ENCODE measurements at regions not wholly inside any gene's neighbourhood (a gene's known extent, or its start where the extent isn't known, plus 50 kb on each side); places are given as distances from the start of the nearest gene placed in this dataset.

DNA sequence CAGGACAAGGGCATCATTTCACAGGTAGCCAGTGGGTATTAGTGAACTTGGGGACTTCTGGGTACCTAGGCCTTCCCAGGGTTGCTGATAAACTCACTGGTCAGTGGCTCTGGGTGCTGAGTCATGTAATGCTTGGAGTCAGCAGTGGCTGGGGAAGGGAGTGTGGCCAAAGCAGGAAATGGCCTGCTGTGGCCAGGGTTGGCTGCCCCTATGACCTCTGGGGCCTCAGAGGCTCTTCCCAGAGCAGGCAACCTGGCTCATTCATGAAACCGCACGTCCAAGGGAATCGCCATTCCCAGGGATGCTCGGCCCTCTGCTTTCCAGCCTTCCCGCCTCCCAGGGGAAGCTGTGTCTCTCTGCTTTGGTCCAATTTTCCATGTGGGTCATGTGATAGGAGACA lies 294.9 kb downstream of the DYSF start:
- Histone ChIP-seq H3K4me3 (replicated peaks; ENCODE audit: insufficient read depth, low read length) (no peak overlapping the region), H3K27me3 (ENCODE audit: insufficient read depth, poor library complexity, severe bottlenecking) (peaks cover 4% of the 10 kb centered on the region), H3K27ac (replicated peaks) (no peak overlapping the region)
- DNase-seq (ENCODE audit: low read depth in 1 of 2, low spot score in 1 of 2): no peak
- TF ChIP-seq, protein P1, sequence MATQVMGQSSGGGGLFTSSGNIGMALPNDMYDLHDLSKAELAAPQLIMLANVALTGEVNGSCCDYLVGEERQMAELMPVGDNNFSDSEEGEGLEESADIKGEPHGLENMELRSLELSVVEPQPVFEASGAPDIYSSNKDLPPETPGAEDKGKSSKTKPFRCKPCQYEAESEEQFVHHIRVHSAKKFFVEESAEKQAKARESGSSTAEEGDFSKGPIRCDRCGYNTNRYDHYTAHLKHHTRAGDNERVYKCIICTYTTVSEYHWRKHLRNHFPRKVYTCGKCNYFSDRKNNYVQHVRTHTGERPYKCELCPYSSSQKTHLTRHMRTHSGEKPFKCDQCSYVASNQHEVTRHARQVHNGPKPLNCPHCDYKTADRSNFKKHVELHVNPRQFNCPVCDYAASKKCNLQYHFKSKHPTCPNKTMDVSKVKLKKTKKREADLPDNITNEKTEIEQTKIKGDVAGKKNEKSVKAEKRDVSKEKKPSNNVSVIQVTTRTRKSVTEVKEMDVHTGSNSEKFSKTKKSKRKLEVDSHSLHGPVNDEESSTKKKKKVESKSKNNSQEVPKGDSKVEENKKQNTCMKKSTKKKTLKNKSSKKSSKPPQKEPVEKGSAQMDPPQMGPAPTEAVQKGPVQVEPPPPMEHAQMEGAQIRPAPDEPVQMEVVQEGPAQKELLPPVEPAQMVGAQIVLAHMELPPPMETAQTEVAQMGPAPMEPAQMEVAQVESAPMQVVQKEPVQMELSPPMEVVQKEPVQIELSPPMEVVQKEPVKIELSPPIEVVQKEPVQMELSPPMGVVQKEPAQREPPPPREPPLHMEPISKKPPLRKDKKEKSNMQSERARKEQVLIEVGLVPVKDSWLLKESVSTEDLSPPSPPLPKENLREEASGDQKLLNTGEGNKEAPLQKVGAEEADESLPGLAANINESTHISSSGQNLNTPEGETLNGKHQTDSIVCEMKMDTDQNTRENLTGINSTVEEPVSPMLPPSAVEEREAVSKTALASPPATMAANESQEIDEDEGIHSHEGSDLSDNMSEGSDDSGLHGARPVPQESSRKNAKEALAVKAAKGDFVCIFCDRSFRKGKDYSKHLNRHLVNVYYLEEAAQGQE (IDR thresholded peaks at IDR 0.05; ENCODE audit: insufficient replicate concordance, low read depth): no peak
- TF ChIP-seq POLR2AphosphoS5 (IDR thresholded peaks at IDR 0.05; ENCODE audit: low read depth): no peak
- TF ChIP-seq GABPA (IDR thresholded peaks at IDR 0.05; ENCODE audit: low read depth): no peak
- TF ChIP-seq, protein P2, sequence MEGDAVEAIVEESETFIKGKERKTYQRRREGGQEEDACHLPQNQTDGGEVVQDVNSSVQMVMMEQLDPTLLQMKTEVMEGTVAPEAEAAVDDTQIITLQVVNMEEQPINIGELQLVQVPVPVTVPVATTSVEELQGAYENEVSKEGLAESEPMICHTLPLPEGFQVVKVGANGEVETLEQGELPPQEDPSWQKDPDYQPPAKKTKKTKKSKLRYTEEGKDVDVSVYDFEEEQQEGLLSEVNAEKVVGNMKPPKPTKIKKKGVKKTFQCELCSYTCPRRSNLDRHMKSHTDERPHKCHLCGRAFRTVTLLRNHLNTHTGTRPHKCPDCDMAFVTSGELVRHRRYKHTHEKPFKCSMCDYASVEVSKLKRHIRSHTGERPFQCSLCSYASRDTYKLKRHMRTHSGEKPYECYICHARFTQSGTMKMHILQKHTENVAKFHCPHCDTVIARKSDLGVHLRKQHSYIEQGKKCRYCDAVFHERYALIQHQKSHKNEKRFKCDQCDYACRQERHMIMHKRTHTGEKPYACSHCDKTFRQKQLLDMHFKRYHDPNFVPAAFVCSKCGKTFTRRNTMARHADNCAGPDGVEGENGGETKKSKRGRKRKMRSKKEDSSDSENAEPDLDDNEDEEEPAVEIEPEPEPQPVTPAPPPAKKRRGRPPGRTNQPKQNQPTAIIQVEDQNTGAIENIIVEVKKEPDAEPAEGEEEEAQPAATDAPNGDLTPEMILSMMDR (IDR thresholded peaks at IDR 0.05; ENCODE audit: insufficient read depth, low read length): no peak
- TF ChIP-seq SPI1 (IDR thresholded peaks at IDR 0.05; ENCODE audit: borderline replicate concordance, low read depth): no peak

DNA sequence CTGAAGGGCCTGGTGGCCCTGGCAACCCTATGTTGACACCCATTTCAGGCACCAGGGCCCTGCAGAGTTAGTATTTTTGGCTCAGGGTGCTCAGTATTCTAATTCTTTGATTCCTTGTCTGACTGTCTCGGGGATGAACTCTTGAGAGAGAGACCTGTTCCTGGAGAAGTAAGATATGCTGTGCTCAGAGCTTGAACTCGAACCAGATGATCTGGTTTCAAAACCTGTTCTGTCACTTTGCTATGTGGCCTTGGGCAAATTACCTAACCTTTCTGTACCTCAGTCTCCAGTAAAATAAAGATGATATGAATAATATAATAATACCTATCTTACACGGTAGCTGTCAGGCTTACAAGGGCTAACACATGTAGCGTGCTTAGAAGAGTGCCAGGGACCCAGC lies 294.2 kb downstream of the DYSF start:
- no peak for DNase-seq (ENCODE audit: low read depth in 1 of 2, low spot score in 1 of 2)
- TF ChIP-seq, protein P1 (IDR thresholded peaks at IDR 0.05; ENCODE audit: insufficient replicate concordance, low read depth): no peak
- TF ChIP-seq, protein P2 (IDR thresholded peaks at IDR 0.05; ENCODE audit: insufficient read depth, low read length): no peak
- no peak for TF ChIP-seq SPI1 (IDR thresholded peaks at IDR 0.05; ENCODE audit: borderline replicate concordance, low read depth)
- no peak for TF ChIP-seq GABPA (IDR thresholded peaks at IDR 0.05; ENCODE audit: low read depth)
- TF ChIP-seq POLR2AphosphoS5 (IDR thresholded peaks at IDR 0.05; ENCODE audit: low read depth): no peak
- Histone ChIP-seq H3K27ac (replicated peaks) (no peak overlapping the region), H3K4me3 (replicated peaks; ENCODE audit: insufficient read depth, low read length) (no peak overlapping the region), H3K27me3 (ENCODE audit: insufficient read depth, poor library complexity, severe bottlenecking) (peaks cover 4% of the 10 kb centered on the region)

DNA sequence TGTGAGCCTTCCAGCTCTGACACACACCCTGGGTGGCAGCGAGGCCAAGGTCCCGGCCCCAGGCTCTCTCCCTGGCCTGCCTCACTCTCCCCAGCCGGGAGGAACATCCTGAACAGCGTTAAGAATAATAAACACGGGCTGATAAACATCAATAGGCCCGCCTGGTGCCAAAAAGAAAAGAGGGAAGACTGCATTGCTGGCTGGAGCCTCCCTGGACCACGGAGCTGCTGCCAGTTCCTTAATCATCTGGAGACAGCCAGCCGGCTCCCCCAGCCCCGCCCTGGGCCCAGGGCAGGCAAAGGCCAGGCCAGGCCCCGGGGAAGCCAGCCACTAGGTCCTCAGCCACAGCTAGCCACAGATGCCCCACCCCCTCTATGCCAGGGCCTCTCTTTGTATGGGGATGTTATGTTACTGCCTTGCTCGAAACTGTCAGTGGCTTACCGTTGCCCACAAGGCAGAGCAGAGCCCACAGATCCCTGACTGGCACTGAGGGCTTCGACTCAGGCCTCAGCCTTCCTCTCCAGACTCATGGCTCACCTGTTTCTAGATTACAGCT lies 293.7 kb downstream of the DYSF start:
- peaks cover 4% of the 10 kb centered on the region for H3K27me3 ChIP-seq (ENCODE audit: insufficient read depth, poor library complexity, severe bottlenecking)
- DNase-seq (ENCODE audit: low read depth in 1 of 2, low spot score in 1 of 2): no peak
- TF ChIP-seq, protein P2 (IDR thresholded peaks at IDR 0.05; ENCODE audit: insufficient read depth, low read length): no peak
- TF ChIP-seq SPI1 (IDR thresholded peaks at IDR 0.05; ENCODE audit: borderline replicate concordance, low read depth) (no peak), POLR2AphosphoS5 (IDR thresholded peaks at IDR 0.05; ENCODE audit: low read depth) (no peak), GABPA (IDR thresholded peaks at IDR 0.05; ENCODE audit: low read depth) (no peak)
- TF ChIP-seq, protein P1 (IDR thresholded peaks at IDR 0.05; ENCODE audit: insufficient replicate concordance, low read depth): no peak
- no peak overlapping the region for H3K27ac ChIP-seq (replicated peaks)
- H3K4me3 ChIP-seq (replicated peaks; ENCODE audit: insufficient read depth, low read length): no peak overlapping the region

All from HL-60 (cell line).